Choroid plexus epithelial cell (primary cell): ENCODE measurements at regions not wholly inside any gene's neighbourhood (a gene's known extent, or its start where the extent isn't known, plus 50 kb on each side); places are given as distances from the start of the nearest gene placed in this dataset.

ENCODE experiments used
- DNase-seq: peaks from one replicate; pipeline ENCODE4 v3.0.0-alpha.2; 2010; ENCODE audit warnings: low read depth
- H3K4me3 ChIP-seq: 2 replicates; pipeline ENCODE4 v1.5.1; 2011; ENCODE audit warnings: low read depth, mild to moderate bottlenecking, control low read depth, low read length, moderate library complexity
- TF ChIP-seq, protein P1 (sequence below): conservative IDR thresholded peaks from 2 replicates; pipeline ENCODE4 v1.5.1; 2011; ENCODE audit warnings: low read depth, mild to moderate bottlenecking, control low read depth, inconsistent platforms, low read length, moderate library complexity

DNA sequence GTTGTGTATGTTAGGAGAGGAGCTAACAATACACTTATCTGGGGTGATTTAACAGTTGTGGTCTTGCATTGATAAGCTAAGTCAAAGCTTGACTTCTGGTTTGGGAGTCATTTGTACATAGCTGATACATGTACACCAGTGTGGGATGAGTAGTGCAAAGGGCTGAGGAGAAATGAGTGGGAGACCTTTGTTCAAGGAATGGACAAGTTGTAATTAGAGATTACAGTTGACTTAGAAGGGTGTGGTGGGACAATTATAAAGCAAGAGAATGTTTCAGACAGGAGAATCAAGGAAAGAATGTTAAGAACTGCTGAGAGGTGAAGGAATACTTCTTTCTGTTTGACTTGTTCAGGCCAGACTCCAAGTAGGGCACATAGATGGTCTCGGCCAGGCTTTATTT is 209.7 kb upstream of the STEAP4 start:
- H3K4me3 ChIP-seq: no peak overlapping the region
- TF ChIP-seq, protein P1, sequence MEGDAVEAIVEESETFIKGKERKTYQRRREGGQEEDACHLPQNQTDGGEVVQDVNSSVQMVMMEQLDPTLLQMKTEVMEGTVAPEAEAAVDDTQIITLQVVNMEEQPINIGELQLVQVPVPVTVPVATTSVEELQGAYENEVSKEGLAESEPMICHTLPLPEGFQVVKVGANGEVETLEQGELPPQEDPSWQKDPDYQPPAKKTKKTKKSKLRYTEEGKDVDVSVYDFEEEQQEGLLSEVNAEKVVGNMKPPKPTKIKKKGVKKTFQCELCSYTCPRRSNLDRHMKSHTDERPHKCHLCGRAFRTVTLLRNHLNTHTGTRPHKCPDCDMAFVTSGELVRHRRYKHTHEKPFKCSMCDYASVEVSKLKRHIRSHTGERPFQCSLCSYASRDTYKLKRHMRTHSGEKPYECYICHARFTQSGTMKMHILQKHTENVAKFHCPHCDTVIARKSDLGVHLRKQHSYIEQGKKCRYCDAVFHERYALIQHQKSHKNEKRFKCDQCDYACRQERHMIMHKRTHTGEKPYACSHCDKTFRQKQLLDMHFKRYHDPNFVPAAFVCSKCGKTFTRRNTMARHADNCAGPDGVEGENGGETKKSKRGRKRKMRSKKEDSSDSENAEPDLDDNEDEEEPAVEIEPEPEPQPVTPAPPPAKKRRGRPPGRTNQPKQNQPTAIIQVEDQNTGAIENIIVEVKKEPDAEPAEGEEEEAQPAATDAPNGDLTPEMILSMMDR: no peak
- DNase-seq: no peak

DNA sequence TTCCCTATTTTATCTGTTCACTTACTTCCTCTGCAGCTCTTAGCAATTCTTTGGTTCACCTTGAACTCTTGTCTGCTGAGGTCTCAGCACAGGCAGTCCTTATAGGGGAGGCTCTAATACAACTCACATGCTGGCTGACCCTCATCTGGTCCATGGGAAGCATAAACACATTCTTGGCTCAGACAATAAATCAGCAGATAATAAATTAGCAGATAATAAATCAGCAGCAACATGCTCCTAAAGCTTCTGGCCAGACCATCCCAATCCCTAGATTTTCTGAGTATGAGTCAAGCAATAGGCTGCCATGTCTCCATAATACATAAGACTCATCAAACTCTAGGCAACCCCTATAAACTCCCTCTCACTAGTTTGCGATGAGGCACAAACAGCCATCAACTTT is 208.6 kb upstream of the STEAP4 start:
- TF ChIP-seq, protein P1: no peak
- H3K4me3 ChIP-seq: no peak overlapping the region
- no peak for DNase-seq

DNA sequence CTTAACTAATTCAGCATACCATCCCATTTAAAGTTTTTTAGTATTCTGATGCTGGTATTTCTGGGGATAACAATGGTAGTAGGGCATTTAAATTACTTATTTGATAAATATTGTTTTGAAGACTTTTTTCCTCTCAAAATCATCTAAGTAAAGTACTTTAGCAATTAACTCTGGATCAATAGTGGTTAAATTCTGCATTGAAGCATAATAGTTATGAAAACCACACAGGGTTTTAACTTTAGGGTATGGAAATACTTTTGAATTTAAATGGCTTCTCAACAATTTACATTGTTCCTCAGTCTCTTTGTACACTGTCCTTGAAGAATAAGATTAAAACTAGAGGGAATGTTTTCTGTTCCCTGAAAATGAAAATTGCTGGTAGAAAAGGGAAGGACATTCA is 202.6 kb upstream of the STEAP4 start:
- H3K4me3 ChIP-seq: no peak overlapping the region
- TF ChIP-seq, protein P1: no peak
- DNase-seq: no peak

DNA sequence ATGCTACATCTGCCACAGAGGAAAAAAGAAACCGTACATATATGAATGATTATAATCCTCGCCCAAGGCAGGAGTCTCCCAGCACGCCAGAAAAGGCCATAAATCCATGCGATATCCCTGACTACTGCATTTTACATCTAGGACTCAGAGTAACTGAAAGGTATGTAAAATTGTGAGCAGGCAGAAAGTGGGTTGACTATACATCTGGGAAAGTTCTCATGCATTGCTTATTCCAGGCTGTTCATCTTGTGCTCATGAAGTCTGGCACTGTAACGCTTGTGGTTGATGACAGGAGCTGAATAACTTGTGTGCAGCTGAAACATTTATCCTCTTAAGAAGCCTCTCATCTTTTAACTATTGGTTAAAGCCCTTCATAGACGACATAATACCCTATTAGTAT is 193.4 kb upstream of the STEAP4 start:
- DNase-seq: no peak
- H3K4me3 ChIP-seq: no peak overlapping the region
- TF ChIP-seq, protein P1: no peak

DNA sequence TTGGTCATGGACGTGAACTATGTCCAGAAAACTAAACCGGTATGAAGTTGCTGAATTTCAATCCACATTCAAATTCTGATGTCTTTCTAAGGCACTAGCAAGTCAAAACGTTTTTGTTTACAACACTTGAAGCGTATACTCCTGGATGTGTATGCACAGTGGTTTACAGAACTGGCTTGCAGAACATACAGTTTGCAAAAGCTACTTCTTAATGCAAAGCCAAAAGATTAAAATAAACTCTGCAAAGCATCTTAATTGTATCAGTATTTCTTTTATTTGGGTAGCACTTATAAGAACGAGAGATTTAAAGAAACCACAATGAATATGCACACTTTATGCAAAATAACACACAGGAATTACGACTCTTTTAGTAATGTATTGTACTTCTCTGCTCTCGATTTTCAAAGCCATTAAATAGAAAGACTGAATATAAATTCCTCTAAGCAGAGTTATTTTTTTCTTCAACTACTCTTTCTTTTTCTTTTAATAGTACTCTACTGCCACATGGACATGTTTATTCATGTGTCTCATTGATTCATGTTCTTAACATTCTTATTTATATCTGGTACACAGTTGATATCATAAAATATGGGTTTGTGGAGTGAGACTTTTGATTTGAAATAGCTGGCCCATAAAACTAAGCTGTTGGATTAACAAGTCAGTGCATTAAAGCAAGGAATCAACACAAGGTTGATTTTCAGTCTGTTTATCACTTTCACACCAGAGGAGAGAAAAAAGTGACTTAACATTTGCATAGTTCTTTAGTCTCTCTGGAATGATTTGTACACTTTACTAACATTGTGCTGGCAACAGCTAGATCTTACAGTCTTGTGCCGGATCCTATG is 189.4 kb upstream of the STEAP4 start:
- no peak for DNase-seq
- no peak overlapping the region for H3K4me3 ChIP-seq
- TF ChIP-seq, protein P1: no peak

DNA sequence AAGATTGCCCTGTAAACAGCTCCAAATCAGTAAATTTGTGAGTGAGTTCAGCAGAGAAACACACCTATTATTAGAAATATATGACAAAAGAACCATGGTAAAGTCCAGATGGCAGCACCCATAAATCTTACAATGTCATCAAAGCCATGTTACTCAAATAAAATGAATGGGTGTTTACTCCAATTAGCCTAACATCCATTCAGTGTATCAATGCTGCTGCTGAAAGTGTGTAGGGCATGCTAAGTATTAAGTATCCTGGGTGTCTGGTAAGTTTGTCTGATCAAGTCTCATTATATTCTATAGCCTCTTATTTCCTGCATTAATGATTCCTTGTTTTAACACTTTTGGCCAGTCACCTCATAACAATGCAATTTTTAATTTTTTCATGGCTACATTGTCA is 185.5 kb upstream of the STEAP4 start:
- TF ChIP-seq, protein P1: no peak
- no peak overlapping the region for H3K4me3 ChIP-seq
- DNase-seq: no peak

DNA sequence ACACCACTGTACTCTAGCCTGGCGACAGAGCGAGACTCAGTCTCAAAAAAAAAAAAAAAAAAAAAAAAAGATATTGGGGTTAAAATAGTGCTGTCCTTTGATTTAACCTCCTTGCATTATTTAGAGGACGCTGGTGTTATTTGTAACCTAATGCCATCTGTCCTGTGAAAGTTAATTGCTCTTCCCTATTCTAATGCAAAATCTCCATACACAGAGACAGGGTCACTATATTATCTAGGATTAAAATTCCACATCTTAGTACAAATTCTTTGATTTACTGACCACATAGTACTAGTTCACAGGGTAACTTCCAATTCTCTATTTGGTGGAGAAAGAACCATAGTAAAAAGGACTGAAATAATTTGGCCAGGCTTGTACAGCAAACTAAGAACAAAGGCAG is 184.2 kb upstream of the STEAP4 start:
- no peak for DNase-seq
- H3K4me3 ChIP-seq: no peak overlapping the region
- TF ChIP-seq, protein P1: no peak
